Erythroblast (primary cell): ENCODE measurements at regions not wholly inside any gene's neighbourhood (a gene's known extent, or its start where the extent isn't known, plus 50 kb on each side); places are given as distances from the start of the nearest gene placed in this dataset.

Experiments
- GATA1 ChIP-seq: IDR thresholded peaks from 2 replicates; pipeline ENCODE4 v1.6.1; 2011; ENCODE audit warnings: low read depth, mild to moderate bottlenecking, control low read depth, low read length, moderate library complexity
- POLR2A ChIP-seq: IDR thresholded peaks from 2 replicates; pipeline ENCODE4 v1.6.1; 2011; ENCODE audit warnings: mild to moderate bottlenecking, low read length

- TF ChIP-seq POLR2A (no peak), GATA1 (no peak)
Measured at GRCh38 chr2:235143789-235144188, 192.0 kb downstream of the SH3BP4 start.
